Lower leg skin (tissue), 4 donors: ENCODE measurements at regions not wholly inside any gene's neighbourhood (a gene's known extent, or its start where the extent isn't known, plus 50 kb on each side); places are given as distances from the start of the nearest gene placed in this dataset.

Experiments
- DNase-seq, 2 donors: peaks; one replicate each; pipeline ENCODE4 v3.0.0-alpha.2; 2019; ENCODE audit warnings: low spot score in 2 of 2
- H3K4me3 ChIP-seq: fragments of 200-600 bp; sonication (generic); 2 replicates; pipeline ENCODE4 v1.5.1; 2017; ENCODE audit warnings: mild to moderate bottlenecking, low read depth; ENCODE audit not compliant: poor library complexity, severe bottlenecking
- CTCF ChIP-seq, 3 donors: fragments of 450-650 bp; IDR thresholded peaks; one replicate each; pipeline ENCODE4 v1.5.1; 2016; ENCODE audit warnings: antibody characterized with exemption in 3 of 3, mild to moderate bottlenecking in 3 of 3, moderate library complexity in 2 of 3
- POLR2A ChIP-seq, 2 donors: fragments of 450-650 bp; IDR thresholded peaks; one replicate each; pipeline ENCODE4 v1.6.1; 2016 to 2017; ENCODE audit warnings: antibody characterized with exemption in 2 of 2, mild to moderate bottlenecking in 1 of 2, moderate library complexity in 1 of 2
- WGBS, 2 donors: methylation state at CpG; one replicate each; pipeline ENCODE4 v1.1.5; 2018; 5-methylcytosine and 5-hydroxymethylcytosine counted together
- intact Hi-C: fragments of 100-400 bp; cut with DNase I; formaldehyde crosslinking; loops from one replicate; pipeline ENCODE4 v1.15.0; 2023; ENCODE audit warnings: low total_unique reads

- 88 to 92% methylated on average over 1 of the region's 1 CpG for WGBS, 2 donors
- no peak for DNase-seq
- TF ChIP-seq POLR2A (IDR thresholded peaks at IDR 0.05) = no peak
- no peak for TF ChIP-seq CTCF (IDR thresholded peaks at IDR 0.05)
- no peak overlapping the region for H3K4me3 ChIP-seq
- intact Hi-C loops = no loop called here
Measured at GRCh38 chr4:121551271-121551670, 145.5 kb downstream of the ANXA5 start.

GRCh38 chr4:121541696-121542095 lies 155.1 kb downstream of the ANXA5 start:
- TF ChIP-seq POLR2A (IDR thresholded peaks at IDR 0.05) (no peak), CTCF (IDR thresholded peaks at IDR 0.05) (no peak)
- WGBS, 2 donors = 28 to 35% methylated on average over 2 of the region's 2 CpGs
- DNase-seq = no peak
- intact Hi-C loops = no loop called here
- H3K4me3 ChIP-seq = no peak overlapping the region

GRCh38 chr4:121535351-121535750 lies 154.5 kb upstream of the QRFPR start:
- intact Hi-C loops = no loop called here
- no peak for TF ChIP-seq CTCF (IDR thresholded peaks at IDR 0.05)
- H3K4me3 ChIP-seq = no peak overlapping the region
- DNase-seq = no peak

GRCh38 chr4:121534187-121534586 lies 153.4 kb upstream of the QRFPR start:
- no peak for DNase-seq
- WGBS, 2 donors = 84 to 93% methylated on average over 2 of the region's 2 CpGs
- H3K4me3 ChIP-seq = no peak overlapping the region
- no peak for TF ChIP-seq POLR2A (IDR thresholded peaks at IDR 0.05)
- no peak for TF ChIP-seq CTCF (IDR thresholded peaks at IDR 0.05)
- intact Hi-C loops = no loop called here

GRCh38 chr4:121526509-121526908 lies 145.7 kb upstream of the QRFPR start:
- DNase-seq = no peak
- WGBS, 2 donors = 81 to 93% methylated on average over 3 of the region's 3 CpGs
- H3K4me3 ChIP-seq = no peak overlapping the region
- intact Hi-C loops = no loop called here
- no peak for TF ChIP-seq POLR2A (IDR thresholded peaks at IDR 0.05)

- 70 to 81% methylated on average over 6 of the region's 6 CpGs for WGBS, 2 donors
- no peak for TF ChIP-seq POLR2A (IDR thresholded peaks at IDR 0.05)
- TF ChIP-seq CTCF (IDR thresholded peaks at IDR 0.05) = no peak
- intact Hi-C loops = no loop called here
- no peak overlapping the region for H3K4me3 ChIP-seq
- no peak for DNase-seq
Measured at GRCh38 chr4:121519236-121519838, 138.5 kb upstream of the QRFPR start.
